HG02571 (cell line): ENCODE measurements at regions not wholly inside any gene's neighbourhood (a gene's known extent, or its start where the extent isn't known, plus 50 kb on each side); places are given as distances from the start of the nearest gene placed in this dataset.

Experiments
- ATAC-seq: cut with Tn5 transposase; IDR thresholded peaks from one replicate; pipeline ENCODE4 v1.9.1; 2021; ENCODE audit warnings: mild to moderate bottlenecking, moderate library complexity; ENCODE audit not compliant: unreplicated experiment

DNA sequence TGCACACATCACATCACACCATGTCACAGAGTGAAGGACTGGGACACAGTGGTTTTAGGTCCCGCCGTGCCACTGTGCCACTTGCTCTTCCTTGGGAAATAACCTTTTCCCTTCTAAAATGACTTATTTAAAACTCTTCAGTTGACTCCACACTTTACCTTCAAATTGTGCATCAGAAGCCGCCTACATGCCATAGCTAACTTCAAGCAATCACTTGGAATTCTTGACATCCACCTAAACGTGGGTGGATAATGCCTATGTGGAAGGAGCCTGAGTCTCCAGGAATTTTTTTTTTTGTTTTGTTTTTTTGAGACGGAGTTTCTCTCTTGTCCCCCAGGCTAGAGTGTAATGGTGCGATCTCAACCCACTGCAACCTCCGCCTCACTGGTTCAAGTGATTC is 777.4 kb upstream of the TENM3 start:
- no peak for ATAC-seq

DNA sequence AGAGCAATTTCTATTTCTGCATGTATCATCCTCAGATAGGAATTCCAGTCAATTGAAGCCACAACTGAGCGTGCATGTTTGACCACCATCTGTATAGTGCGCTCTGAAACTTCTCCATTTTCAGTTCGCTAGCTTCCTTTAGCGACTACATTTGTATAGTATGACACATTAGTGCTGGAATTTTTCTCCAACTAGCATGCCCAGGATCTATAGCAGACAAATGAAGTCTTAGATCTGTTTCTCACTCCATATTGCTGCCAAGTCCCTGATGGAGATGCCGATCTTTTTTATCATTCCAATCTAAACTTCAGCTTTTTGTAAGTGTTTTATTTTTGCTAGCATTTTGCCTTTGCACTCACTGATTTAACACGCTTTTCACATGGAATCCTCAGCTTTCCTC is 774.8 kb upstream of the TENM3 start:
- no peak for ATAC-seq

DNA sequence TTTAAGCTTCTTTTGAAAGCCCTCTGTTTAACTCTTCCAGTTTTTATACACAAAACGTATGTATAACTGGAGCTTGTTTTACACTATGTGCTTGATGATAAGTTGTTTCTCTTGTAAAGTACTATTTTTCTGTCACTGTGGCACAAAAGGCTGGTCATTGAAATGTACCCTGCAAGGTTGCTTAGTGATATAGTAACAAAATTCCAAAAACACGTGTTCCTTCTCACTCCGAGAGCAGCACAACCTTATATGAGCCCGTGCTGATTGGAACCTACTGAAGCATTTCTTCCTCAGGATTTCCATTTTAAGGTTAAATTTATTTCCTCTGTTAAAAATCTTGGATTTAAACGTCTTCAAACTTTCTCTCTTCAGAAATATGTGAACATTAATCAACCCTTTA is 772.9 kb upstream of the TENM3 start:
- no peak for ATAC-seq

DNA sequence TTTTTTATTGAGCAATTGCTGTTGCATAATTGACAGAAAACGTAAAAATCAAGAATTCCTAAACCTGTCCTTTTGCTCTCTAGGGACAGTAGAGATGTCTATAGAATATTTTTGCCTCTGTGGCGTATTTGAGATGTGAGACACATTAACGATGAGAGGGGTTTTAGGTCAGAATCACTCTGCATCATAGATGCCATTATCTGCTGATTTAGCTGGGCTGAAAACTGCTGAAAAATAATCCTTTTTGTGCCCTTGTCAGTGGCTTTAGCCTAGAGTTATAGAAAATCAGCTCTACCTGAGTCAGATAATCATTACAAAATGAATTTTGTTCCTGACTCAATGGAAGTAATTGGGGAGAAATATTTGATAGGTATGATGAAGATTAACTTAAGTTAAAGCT is 767.8 kb upstream of the TENM3 start:
- ATAC-seq: no peak

DNA sequence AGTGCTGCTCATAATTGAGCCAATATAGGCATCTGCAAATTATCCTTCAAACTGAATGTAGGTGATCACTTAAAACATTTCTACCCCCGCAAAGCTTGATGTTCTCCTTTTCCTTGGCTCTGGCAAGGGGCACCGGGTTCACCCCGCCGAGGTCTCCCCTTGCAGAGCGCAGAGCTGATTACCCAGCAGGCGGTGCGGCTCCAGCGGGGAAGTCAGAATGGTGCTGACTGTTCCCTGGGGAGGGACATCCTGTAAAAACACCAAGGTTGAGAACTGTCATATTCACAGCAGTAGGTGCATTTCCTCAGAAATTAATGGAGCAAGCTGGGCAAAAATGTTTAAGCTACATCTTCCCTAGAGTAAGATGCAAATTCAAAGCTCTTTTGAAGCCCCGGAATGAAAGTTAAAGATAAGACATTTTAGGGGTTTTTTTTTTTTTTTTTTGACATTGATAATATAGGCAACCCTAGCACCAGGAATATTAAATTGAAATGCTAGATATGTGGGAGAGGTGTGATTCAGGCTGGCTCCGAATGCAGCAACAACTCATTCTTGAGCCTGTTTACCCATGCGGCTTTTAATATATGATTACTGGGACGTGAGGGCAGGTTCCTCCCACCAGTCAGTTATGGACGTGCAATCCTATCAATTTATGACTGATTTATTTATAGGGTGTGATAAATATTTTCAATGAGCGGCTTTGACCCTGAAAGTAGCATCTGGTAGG is 767.3 kb upstream of the TENM3 start:
- no peak for ATAC-seq

DNA sequence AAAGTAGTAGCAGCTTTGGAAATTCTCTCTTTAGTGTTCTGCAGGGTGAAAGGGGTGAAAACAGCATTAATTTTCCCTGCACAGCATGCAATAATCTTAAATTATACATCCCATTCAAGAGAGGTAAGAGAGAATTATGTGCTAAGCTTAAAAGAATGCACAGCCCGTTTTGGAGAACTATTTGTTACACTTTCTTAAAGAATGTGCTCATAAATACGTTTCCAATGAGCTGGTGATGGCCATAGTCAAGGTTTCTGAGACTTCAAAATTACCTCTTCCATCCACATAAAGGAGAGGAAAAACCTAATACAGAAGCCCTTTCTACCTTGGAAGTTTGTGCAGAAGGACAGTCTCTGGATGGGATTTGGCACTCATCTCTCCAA is 766.7 kb upstream of the TENM3 start:
- no peak for ATAC-seq

DNA sequence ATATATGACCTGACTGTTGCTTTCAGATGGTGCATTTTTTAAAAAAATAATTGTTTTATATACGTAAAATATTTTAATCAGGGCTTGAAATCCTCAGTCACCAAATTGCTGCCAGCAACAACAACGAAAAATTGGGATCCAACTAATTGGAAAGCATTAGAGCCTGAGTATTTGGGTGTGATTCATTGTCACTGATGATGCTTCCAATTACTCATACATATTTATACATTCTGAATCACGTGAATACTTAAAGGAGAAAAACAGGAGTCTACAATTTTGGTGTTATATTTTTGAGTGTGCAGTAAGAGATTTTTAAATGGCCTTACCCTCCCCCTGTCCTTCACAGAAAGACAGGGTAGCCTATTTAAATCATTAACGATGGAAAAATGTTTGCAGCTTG is 765.6 kb upstream of the TENM3 start:
- no peak for ATAC-seq

DNA sequence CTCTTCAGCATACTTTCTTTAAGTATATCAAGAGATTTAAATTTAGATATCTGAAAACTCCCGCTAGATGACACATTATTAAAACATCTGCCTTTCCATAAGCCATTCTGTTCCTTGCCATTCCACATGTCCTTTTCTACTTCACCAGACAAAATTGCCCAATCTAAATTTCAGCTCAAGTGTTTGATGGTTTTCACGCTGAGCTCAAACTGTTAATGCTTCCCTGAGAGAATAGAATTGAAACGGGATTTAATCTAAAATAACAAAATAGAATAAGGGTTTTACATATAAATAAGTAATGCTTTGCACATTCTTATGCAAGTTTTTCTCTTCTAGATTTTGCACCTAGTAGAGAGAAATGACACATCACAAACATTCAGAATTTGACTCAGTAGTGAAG is 764.5 kb upstream of the TENM3 start:
- no peak for ATAC-seq

DNA sequence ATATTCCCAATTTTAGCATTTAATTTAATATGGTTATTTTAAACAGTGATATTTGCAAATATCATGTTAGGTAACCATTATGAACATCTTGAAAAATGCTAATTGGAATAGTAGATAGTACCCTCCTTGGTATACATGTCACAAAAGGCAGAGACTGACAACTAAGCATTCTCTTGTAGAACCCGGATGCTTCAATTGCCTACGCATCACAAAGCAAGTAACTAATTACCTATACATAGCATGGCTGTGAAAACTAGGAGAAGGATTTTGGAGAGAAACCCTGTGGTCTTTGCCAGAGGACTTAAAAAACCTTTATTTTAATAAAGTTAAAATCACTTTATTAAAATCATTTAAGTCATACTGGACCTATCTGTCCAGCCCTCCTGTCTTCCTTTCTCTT is 764.1 kb upstream of the TENM3 start:
- no peak for ATAC-seq

DNA sequence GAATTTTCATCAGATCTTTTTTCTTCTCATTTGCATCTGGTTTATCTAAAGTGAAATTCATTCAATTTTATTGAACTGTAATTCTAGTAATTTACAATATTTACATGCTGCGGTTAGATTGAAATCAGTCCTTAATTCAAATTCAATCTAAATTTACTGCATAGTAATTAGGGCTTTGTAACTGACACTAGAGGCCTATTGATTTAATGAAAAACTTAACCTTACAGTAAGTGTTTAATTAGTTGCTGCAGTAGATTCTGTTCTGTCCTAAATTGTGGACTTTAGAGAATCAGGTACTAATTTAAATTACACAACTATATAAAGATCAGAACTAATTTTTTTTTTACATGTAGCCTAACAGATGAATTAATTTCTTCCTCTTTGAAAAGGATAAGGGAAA is 758.8 kb upstream of the TENM3 start:
- ATAC-seq: no peak

DNA sequence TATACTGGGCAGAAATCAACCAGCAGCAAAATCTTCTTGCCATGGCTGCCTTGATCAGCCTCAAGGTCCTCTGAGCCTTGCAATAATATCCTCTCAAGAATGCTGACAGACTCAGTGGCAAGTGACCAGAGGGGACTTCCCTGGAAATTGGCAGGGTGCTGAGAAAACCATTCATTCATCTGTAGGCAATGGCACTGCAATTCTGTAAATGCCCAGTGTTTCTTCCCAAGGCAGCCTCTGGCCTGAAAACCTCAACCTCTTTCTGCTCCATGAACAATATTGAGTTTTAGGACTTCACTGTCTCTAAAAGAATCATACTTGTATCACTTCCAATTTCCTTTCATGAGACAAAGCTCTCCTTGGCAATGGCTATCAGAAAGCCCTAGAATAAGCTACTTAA is 754.3 kb upstream of the TENM3 start:
- no peak for ATAC-seq

DNA sequence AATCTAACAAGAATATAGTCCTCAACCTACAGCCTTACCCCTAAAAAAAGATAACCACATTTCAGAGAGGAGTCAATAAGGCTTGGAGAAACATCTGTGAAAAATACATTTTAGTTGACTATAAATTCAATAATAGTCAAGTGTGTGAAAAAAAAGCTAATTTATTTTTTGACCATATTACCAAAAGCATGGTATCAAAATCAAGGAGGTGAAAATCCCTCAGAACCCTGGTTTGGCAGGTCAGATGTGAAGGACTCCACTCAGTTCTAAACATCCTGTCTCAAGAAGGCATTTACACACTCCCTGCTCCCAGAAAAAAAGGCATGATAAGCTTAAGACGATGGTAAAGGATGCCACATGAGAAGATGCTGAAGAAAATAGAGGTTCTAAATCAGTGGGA is 745.1 kb upstream of the TENM3 start:
- no peak for ATAC-seq

DNA sequence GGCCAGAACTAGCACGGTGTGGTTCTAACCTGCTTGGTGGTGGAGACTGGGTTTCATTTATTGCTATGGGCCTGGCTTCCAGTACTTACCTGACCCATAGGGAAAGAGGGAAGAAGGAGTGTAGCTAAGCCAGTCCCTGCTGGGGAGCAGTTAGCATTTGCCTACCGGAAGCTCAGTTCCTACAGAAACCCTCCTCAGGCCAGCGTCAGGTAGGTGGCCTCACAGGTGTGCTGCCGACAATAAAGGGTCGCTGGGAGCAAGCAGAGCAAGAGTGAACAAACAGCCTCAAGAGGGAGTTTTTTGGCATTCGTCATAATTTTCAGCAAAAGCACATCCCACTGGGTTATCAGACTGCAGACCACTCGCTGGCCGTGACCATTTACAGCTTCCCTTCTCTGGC is 740.6 kb upstream of the TENM3 start:
- no peak for ATAC-seq

DNA sequence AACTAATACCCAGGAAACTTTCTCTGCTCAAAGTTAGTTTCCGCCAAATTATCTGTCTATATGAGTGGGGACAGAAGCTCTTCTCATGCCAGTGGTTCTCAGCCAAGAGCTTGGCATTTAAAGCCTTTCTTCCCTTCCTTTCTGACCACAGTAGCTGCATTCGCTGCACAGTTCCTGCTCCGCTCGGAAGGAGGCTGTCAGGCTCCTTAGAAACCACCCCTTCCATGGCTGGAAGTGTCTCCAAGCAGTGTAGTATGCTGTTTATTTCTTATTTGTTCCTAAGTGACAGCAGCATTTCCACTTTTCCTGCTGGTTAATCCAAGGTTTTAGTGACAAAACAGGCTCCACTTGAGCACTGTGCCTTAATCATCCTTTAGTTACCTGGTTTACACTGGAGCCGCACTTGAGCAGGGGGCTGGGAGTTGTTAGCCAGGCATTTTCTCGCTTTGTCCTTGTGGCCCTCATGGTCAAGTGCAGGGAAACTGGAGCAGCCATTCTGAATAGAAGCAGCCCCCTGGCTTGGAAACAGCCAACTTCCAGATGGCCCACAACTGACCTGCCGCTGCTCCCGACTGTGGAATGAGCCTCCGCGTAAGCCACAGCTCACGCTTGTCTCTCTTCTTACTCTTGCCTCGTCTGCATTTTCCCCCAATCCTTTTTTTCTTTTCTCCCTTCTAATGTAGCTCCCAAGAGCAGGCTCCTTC is 739.4 kb upstream of the TENM3 start:
- ATAC-seq: no peak

DNA sequence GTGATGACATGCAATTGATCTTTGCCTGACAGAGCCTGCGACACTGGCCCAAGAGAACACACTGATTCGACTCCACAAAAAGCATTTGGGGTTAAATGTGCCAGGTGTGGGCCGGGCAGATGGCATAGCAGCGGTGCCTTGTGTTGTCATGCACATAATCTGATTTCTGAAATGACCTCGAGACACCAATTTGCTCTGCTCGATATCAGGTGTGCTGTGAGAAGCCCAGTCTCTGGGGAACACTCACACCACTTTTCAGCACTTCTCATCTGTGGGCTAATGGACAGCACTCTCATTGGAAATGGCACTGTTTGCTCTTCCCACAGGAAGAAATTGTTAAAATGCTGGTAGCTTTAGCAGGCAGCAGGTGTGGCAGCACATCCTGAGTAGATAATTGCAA is 738.3 kb upstream of the TENM3 start:
- ATAC-seq: no peak

DNA sequence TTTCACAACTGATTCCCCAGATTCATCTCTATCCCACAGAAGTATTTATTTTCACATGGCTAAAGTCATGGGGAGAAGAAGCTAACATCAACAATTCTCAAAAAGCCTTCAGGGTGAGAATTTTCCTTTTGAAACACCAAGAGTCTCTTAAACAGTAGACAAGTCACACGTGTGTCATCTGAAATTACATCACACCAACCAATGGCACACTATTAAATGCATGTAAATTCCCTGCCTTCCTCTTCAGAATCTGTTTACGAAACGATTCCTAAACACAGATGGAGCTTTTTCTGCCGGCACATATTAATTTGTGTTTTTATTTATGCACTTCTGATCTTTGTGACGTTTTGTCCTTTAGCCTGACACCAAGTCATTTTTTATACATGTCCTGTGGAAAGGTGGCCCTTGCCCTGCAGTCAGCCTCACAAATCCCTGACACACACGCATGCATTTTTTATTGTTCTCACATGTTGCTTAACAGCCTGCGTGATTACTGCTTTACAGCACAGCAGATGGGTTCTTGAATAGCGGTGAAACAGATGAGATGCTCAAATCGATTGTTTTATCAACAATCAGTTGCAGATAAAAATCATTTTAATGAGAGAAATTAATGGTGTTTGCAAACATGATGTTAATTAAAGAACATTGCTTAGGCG is 735.9 kb upstream of the TENM3 start:
- ATAC-seq: no peak

DNA sequence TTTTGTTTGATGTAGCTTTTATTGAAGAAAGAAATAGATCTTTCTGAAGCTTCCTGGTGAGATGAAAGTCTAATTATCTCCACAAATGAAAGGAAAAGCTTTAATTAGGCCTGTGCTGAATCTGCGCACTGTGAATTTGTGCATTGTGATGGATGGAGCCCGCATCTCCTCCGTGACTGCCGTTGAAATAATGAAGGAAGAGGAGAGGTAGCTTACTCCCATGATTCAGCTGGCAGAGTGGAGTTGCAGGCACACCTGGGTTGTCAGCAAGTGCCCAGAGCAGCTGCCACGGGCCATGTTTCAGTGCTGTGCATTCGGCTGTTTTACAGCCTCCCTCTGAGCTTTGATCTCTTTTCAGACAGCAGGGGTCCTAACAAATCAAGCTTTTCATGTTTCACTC is 735.3 kb upstream of the TENM3 start:
- no peak for ATAC-seq

DNA sequence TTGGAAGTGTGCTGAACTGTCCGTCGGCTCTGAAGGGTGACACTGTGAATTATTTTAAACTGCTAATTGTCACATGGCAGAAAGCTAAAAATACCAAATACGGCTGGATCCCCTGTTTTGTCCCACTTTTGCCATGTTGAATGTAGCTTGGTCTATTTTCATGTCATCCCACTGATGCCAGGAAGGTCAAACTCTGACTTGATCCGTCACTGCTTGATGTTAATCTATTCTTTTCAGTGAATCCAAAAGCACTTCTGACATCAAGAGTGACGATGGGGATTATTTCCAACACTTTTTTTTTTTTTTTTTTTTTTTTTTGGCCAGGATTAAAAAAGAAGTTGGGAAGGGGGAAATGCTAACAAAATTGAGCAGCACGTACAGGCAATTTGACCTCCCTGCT is 734.6 kb upstream of the TENM3 start:
- ATAC-seq: no peak

DNA sequence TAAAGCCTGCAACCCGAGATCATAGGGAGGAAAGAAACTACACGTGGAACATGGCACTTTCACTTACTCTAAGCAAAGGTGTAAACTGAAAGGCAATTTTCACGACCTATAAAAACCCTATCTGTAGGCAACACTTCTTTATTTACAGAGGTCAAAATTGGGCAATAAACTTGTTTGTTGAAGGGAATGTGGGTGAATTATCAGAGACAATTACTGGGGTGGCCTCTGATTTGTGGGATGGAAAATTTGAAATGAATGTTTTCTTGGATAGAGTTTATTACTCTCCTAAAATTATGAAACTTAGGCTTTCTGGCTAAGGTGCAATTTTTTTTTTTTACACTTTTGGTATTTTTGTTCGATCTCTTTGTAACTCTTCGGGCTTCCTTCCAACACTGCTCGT is 734.1 kb upstream of the TENM3 start:
- no peak for ATAC-seq

DNA sequence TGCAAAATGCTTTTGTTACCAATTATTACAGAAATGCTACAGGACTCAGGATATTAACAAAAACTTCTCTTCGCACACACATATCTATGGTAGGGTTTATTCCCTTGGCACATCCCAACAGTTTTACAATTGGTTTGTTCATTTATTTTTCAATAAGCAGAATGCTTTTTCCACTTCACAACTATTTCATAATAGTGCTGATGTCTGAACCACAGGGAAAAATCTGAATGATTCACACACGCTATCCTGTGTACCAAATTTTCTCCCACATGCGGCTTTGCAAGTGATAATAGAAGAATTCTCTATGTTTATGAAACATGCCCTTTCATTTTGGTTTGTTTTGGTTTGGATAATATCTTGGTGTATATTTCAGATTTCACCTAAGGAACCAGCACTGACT is 725.7 kb upstream of the TENM3 start:
- no peak for ATAC-seq

DNA sequence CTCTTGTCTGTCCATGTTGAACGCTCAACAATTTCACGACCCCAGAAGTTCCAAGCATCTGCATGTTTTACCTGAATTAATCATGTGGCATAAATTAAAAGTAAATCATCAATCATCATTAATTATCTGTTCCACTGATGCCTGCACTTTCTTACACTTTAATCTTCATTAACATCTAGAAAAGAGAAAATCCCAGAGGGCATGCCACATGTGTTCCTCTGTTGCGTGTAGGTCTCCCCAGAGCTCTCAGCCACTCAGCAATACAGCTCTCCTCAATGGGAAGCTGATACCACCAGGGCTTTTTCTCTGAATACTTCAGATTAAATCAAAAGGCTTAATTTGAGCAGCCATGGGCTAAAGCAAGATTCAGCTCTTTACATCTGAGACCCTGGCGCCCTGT is 722.4 kb upstream of the TENM3 start:
- no peak for ATAC-seq

DNA sequence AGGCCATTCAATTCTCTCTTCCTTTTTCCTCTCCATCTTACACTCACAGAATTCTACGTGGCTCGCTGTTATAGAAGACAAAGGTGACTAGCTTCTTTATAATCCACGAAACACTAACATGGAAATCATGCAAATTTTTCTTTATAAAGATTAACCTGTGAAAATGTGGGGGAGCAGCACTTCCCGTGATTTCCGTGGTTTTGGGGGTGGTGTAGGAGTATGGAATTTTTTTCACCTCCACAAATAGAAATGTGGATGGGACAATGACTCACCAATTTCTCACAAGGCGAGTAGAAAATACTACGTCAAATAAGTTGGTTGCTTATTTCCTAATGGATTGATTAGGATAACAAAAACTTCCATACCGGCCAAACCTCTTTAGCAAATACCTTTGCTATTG is 719.2 kb upstream of the TENM3 start:
- no peak for ATAC-seq
